ENCODE measurements at regions not wholly inside any gene's neighbourhood (a gene's known extent, or its start where the extent isn't known, plus 50 kb on each side); places are given as distances from the start of the nearest gene placed in this dataset.

GRCh38 chr3:170718848-170719247, 133.0 kb upstream of the SLC7A14 start:
- TF ChIP-seq ZNF132 (tag by site-specific recombination; IDR thresholded peaks at IDR 0.05; ENCODE audit: borderline replicate concordance), result no peak
- no peak for TF ChIP-seq ELK4 (IDR thresholded peaks at IDR 0.05; ENCODE audit: borderline replicate concordance, low read depth, low read length)
- TF ChIP-seq MEIS1 (CRISPR knock-in tag; IDR thresholded peaks at IDR 0.05; ENCODE audit: borderline replicate concordance), result no peak
- no peak for TF ChIP-seq ZNF449 (tag by site-specific recombination; IDR thresholded peaks at IDR 0.05)
- no peak for TF ChIP-seq RBAK (tag by site-specific recombination; IDR thresholded peaks at IDR 0.05)
- no peak for TF ChIP-seq TSHZ1 (tag by site-specific recombination; IDR thresholded peaks at IDR 0.05; ENCODE audit: borderline replicate concordance)
- no peak for TF ChIP-seq ZNF677 (tag by site-specific recombination; IDR thresholded peaks at IDR 0.05)
- no peak for TF ChIP-seq ZBTB10 (tag by site-specific recombination; IDR thresholded peaks at IDR 0.05)
- no peak for TF ChIP-seq REST (tag by site-specific recombination; IDR thresholded peaks at IDR 0.05)
- no peak for TF ChIP-seq CTCF (tag by site-specific recombination; IDR thresholded peaks at IDR 0.05)
- no peak for TF ChIP-seq ZNF629 (tag by site-specific recombination; IDR thresholded peaks at IDR 0.05)

Measured in HEK293 (cell line).